GM19324 (cell line): ENCODE measurements at regions not wholly inside any gene's neighbourhood (a gene's known extent, or its start where the extent isn't known, plus 50 kb on each side); places are given as distances from the start of the nearest gene placed in this dataset.

Experiments
- ATAC-seq: cut with Tn5 transposase; IDR thresholded peaks from one replicate; pipeline ENCODE4 v1.9.1; 2021; ENCODE audit warnings: mild to moderate bottlenecking, moderate library complexity; ENCODE audit not compliant: unreplicated experiment, low FRiP score

DNA sequence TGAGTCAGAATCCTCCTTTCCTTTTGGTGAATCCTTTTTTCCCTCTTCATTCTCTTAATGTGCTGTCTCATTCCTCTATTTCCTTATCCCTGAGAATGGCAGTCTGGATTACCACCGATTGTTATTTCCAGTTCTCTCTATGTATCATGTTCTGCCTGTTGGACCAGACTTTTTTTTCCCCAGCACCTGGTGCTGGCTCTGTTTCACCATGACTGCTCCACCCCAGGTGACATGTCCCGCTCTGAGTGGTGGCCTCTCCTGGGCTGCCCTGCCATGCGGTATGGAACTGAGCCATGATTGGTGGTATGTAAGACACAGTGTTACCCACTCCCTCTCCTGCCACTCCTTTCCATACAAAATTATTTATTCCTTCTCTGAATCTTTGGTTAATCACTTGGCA lies 399.9 kb downstream of the GATA3 start:
- ATAC-seq = no peak

DNA sequence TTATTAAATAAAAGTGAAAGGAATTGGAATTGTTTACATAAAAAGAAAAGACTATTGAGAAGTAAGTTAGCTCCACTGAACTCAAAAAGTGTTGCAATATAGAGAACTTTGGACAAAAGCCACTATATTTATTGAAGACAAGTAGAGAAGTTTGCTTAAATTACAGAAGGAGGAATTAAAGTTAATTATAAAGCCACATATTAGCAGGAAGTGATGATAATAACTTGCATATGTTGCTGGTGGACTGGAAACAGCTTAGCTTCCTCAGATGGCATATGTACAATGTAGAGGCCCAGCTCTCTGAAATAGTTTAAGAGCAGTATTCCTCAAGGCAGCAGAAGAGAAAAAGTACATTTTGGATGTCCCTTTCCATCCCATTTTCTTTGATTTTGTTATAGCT lies 400.7 kb downstream of the GATA3 start:
- no peak for ATAC-seq

DNA sequence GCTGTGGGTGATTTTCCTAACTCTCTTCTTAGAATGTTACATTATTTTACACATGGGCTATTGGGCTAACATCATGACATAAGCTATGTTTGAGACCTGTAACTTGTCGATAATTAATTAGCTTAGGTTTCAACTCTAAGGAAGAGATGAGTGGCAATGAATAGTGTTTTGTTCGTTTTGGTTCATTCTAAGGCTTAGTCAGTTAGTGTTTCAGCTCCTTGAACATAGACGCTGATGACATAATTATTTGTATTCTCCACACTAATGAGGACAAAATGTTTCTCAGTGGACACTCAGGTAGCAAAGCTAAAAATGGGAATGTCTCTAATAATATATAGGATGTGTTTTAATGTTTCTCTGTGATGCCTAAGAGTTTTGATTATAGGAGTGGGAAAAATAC lies 401.9 kb downstream of the GATA3 start:
- ATAC-seq = no peak

DNA sequence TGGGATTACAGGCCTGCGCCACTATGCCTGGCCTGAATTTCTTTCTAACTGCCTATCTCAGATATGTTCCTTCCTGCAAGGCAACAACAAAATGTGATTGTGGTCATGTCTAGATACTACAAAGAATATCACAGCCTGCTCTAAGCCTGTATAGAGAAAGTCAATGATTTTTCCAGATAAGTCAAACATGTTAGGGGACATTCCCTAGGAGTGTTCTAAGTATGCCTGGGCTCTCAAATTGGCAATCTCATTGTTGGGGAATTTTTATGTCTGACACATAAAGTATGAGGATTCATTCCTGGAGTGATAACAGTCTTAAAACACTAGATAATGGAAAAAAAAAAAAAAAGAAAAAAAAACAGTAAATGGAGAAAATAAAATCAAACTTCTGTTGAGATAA lies 406.1 kb downstream of the GATA3 start:
- ATAC-seq = no peak

DNA sequence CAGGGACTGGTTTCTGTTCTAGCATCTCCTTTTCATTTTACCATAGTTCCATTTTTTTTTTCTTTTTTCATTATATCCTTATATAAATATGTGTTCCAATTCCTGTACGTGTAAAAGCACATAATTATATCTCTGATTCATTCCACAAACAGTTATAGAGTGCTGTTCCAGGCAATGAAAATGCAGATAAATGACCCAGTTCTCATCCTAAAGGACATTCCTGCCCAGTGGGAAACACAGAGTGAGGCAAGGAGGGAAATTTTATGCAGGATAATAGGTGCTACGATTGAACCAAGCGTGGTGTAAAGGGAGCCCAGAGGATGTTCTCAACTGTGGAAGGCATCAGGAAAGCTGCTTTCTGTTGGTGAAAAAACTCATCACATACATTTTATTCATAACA lies 408.1 kb downstream of the GATA3 start:
- ATAC-seq = no peak

DNA sequence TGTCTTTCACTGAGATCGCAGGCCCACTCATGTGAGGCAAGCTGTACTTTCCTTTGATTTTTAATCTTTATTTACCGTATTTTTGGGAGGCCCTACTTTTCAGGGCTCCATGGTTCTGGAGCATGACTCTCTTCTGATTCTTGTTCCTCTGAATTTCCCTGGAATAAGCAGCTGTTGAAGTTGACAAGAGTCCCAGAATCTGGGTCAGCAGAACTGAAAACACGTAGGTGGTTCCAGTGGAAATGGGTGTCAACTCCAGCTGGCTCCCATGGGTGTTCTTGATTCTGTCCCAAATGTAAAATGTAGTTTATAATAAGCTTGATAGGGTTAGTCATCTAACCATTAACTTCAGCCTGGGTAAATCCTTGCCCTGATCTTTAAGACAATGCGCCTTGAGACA lies 409.4 kb downstream of the GATA3 start:
- ATAC-seq = no peak

DNA sequence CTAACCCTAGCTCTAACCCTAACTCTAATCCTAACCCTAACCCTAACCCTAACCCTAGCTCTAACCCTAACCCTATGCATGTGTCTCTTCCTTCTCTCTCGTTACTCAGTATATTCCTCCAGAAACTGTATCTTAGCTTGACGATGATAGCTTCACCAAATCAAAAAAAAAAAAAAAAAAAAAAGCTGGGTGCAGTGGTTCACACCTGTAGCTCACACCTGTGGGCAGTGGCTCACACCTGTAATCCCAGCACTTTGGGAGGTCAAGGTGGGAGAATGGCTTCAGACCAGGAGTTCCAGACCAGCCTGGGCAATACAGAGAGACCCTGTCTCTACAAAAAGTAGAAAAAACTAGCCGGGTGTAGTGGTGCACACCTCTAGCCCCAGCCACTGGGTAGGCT lies 414.0 kb downstream of the GATA3 start:
- ATAC-seq = no peak

DNA sequence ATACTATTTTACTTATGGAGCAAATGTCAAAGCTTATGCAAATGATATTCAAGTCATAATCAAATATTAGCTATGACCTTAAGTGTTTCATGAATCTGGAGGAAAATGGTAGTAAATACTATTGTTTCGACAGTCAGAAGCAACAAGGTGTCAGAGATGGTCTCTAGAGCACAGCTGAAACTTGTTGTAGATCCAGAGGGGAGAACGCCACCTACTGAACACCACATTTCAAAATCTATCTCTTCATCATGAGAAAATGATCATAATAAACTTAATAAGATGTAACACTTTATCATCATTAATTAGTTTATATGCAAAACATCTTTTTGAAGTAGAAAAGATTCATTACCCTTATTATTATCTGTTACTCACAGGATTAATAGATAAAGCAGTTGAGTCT lies 418.7 kb downstream of the GATA3 start:
- no peak for ATAC-seq

DNA sequence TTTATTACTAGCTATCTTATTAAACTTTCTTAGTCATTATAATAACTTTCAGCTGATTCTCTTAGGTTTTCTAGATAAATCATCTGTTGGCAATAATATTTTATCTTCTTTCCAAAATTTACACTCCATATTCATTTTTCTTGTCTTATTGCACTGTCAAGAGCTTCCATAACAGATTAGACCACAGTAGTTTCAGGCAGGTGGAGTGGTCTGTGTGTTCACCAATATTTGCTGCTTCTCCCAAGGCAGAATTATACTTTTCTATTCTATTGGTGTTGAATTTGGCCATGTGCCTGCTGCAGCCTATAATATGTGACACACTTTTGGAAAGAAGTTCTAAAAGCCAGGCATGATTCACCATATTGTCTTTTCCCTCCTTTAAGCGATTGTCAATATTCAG lies 422.8 kb downstream of the GATA3 start:
- no peak for ATAC-seq

DNA sequence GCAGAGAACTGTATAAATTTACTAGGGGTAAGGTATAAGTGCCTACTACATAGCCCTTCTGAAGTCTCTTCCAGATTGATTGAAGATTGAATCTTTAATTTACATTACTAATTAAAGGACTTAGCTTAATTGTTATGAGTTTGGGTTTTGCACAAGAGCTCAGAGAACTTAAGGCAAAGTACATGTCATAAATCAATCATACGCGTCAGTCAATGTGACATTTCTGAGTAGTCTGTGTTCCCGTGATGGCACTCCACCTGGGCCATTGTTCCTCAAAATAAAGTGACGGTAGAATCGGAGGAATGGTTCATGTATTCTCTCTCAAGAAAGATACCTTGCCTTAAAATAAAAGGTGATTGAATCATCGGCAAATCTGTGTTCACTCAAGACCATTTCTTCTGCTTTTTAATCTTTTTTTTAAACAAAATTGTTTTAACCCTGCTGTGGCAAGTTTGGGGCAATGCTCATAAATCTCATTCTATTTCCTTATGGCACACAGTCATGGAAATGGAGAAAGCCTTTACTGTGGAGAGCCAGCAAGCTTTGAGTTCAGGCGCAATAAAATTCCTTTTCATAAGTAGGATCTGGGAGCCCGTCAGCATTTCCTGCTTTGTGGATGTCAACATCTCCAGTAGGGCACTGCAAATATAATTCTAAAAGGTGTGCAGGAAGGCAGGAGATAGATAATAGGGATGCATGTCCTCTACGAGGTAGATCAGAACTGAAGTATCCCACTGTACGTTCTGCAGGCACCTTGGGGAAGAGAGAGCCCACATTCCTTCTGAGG lies 427.4 kb downstream of the GATA3 start:
- ATAC-seq = no peak

DNA sequence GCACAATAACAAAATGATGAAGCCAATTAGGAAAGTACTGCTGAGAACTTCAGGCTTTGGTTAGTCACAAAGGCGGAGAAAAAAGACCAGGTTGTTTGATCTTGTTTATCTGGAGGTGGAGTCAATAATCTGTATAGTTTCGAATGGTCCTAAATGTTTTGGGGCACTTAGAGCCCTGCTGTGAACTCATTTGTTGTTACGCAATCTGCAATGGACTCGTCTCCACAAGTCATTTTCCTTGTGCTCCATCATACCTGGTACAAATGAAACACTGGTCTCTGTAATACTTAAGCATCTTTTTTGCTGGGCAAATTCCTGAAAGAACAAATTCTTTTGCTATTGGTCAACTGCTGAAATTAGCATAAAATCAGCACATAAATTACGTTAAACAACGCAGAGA lies 430.5 kb downstream of the GATA3 start:
- ATAC-seq = no peak

DNA sequence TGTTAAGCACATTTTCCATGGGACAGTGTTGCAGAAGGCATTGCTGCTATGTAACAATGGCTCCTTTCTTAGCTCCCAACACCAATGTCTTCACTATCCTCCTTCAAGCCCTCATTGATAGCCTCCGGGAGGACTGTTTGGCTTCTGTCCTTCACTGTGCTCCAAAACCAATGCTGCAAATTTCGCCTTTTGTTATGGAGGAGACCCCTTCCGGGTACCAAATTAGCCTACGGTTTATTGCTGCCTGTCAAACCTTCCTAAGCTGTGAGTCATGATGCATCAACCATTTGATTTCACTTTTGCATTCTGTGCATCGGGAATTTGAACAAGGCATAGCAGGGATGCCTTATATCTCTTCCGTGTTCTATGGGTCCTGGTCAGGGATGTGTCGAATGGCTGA lies 432.9 kb downstream of the GATA3 start:
- ATAC-seq = no peak

DNA sequence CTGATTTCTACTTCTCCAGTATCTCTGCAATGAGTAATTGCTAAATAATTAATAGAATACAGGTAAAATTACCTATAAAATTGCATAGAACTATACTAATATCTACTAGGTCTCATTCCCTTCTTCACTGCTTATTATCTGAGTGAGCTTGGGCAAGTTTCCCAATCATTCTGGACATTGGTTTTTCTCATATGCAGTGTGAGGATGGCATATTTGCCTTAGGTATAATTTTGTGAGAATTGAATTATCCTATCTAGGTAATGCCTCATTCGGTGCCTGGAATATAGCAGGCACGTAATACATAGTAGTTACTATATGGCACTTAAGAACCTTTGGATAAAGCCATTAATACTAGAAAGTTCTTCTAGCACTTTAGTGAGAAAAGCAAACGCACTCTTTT lies 434.7 kb downstream of the GATA3 start:
- ATAC-seq = no peak

DNA sequence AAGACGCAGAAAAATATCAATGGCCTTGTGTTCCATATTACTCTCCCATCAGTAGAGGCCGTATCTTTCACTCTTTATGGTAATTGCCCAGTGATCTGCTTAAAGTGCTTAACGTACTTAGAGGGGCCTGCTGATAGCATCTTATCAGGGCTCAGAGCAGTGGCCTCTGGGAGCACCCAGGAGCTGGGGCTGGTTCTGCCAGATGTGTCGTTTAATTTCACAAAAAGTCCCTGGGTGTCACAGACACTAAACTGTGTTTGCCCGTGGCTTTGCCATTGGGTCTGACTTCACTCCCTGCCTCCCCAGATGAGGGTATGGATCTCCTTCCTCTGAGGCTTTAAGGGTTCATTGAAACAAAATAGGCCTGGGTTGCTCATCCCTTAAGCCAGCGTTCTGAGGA lies 435.3 kb downstream of the GATA3 start:
- ATAC-seq = no peak

DNA sequence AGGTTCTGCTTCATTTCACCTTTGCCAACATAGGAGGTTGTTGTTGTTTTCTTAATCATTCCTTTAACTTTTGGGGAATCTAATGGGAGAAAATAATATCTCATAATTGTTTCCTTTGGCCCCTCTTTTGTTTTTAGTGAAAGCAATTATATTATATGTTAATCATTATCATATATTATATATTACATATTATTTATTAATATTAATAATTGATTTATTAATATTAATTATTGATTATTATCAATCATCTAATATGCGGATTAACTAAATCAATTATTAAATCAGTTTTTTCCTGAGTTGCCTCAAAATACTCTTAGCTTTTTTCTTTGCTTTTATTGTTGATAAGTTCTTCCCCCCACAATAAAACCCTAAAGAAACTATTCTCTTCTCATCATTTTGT lies 443.8 kb downstream of the GATA3 start:
- ATAC-seq = no peak

DNA sequence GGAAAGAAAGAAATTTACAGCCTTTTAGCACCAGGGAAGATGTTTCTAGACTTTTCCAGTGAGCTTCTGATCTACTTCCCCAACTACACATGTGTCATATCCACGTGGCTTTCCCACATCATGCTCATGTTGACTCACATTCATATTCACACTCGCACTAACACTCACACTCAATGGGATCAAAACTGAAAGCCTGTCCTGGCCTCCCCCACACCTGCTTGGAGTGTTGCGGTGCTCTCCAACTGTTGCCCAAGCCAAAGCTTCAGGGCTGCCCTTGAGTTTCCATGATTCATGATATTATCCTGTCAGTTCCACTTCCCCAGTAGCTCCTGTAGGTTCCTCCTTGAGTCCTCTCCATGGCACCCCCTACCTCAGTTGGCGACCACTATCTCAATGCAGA lies 444.4 kb downstream of the GATA3 start:
- no peak for ATAC-seq

DNA sequence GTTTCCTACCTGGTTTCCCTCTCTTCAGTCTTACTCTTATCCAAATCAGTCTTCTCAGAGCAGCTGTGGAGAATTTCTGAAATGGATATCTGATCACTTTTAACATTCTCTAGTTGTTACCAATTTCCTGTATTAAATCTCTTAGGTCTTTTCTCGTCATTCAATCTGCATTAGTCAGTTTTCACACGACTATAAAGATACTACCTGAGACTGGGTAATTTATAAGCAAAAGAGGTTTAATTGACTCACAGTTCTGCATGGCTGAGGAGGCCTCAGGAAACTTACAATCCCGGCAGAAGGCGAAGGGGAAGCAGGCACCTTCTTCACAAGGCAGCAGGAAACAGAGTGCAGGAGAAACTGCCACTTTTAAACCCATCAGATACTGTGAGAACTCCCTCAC lies 444.8 kb downstream of the GATA3 start:
- no peak for ATAC-seq

DNA sequence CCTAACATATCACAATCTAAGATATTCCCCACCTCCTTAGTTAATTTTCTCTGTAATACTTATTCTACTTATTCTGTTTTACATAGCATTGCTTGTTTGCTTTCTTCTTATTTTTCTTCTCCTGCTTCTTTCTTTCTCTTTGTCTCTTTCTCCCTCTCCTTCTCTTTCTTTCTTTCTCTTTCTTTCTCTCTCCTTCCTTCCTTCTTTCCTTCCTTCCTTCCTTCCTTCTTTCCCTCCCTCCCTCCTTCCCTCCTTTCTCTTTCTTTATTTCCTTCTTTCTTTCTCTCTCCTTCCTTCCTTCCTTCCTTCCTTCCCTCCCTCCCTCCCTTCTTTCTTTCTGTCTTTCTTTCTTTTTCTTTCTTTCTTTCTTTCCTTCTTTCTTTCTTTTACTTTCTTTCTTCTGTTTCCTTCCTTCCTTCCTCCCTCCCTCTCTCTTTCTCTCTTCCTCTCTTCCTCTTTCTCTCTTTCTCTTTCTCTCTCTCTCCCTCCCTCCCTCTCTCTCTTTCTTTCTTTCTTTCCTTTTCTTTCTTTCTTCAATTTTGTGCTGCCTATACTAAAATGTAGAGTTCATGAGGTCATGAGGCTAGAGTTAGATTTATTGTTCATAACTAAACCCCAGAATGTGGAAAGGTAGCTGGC lies 445.4 kb downstream of the GATA3 start:
- no peak for ATAC-seq

DNA sequence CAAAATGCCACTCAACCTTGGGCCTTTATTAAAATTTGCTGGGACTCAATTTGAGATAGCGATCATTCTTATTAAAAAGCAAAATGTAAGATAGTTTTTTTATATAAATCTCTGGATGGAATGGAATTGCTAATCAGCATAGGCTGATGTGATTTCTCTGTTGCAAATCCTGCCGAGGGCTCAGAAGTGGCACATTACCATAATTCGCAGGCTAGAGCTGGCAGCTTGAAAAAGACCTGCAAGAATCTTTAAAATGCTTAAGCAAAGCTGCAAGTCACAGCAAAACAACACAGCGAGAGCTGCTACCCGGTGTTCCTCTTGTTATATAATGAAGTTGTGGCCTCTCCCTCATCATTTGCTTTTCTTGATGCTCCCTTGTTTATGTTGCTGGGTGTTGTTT lies 448.1 kb downstream of the GATA3 start:
- no peak for ATAC-seq

DNA sequence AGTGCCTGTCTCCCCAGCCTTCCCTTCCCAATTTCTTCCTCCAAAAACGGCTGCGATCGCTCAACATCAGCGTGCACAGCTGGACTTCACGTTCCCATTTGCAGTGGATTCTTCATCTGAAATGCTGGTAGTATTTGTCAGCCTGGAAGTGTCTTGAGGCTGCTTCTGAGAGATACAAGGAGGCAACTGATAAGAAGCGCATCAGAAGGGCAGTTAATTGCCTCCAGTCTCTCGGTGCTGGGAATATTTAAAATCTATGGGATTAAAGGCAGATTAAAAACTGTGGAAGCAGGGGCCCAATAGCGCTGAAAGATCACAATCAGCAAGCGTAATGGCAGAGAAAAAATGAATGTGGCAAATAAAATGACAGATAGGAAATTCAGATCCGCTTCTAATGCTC lies 450.0 kb downstream of the GATA3 start:
- no peak for ATAC-seq

DNA sequence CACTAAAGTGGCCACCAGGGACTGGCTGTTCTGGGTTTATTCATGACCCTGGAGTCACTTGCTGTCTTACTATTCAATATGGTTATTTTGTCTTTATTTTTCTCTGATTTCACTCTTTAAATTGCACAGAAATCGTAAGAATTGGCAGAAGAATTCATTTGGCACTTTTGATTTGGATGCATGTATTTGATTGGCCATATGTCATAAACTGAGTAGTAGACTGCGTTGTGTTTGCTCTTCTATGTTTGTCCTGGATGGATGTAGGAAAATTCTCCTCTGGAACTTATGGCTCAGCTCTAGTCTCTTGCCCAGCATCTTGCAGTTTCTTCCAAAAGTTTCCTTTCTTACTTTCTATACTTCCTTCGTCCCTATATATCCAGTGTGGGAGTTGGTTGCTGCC lies 452.7 kb downstream of the GATA3 start:
- no peak for ATAC-seq

DNA sequence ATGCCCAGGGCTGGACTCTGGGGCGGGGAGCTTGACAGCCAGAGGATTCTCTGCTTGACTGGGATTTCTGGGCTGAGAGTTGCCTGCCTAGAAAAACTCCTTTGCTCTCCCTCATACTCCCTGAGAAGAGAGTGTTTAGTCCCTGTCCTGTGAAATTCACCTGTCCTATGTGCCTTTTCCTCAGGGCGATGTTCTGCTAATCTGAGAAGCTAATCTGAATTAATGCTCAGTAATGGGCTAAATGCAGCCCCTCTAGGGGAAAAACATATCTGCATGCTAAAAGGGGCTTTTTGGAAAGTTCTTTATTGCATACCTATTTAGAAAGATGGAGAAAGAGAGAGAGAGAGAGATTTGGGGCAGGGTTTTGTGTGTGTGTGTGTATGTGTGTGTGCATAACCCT lies 454.4 kb downstream of the GATA3 start:
- ATAC-seq = no peak
